ENCODE measurements at regions not wholly inside any gene's neighbourhood (a gene's known extent, or its start where the extent isn't known, plus 50 kb on each side); places are given as distances from the start of the nearest gene placed in this dataset.

DNA sequence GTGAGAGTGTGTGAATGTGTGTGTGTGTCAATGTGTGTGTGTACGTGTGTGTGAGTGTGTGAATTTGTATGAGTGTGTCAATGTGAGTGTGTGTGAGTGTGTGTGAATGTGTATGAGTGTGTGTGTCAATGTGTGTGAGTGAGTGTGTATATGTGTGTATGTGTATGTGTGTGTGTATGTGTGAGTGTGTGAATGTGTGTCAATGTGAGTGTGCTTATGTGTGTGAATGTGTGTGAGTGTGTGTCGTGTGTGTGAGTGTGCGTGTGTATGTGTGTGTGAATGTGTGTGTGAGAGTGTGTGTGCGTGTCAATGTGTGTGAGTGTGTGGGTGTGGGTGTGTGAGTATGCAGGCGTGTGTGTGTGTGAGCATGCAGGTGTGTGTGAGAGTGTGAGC is 93.5 kb upstream of the ALDH1A3 start (continued):
- TF ChIP-seq IRF5 (IDR thresholded peaks at IDR 0.05; ENCODE audit: borderline replicate concordance) (no peak), PAX5 (IDR thresholded peaks at IDR 0.05; ENCODE audit: borderline replicate concordance, low read depth, low read length) (no peak), ZNF274 (IDR thresholded peaks at IDR 0.05; ENCODE audit: insufficient read depth, insufficient read length) (no peak), ETV6 (conservative IDR thresholded peaks at IDR 0.05 in 1 of 2, IDR thresholded peaks at IDR 0.05 in 1 of 2; ENCODE audit: borderline replicate concordance in 1 of 2, low read depth in 1 of 2) (no peak), TCF3 (IDR thresholded peaks at IDR 0.05; ENCODE audit: borderline replicate concordance, insufficient read depth, low read depth, low read length) (0 out of 2 replicates have a peak, but pooled peaks have one; percentile 1), RFX5 (IDR thresholded peaks at IDR 0.05; ENCODE audit: low read depth, low read length) (no peak)

DNA sequence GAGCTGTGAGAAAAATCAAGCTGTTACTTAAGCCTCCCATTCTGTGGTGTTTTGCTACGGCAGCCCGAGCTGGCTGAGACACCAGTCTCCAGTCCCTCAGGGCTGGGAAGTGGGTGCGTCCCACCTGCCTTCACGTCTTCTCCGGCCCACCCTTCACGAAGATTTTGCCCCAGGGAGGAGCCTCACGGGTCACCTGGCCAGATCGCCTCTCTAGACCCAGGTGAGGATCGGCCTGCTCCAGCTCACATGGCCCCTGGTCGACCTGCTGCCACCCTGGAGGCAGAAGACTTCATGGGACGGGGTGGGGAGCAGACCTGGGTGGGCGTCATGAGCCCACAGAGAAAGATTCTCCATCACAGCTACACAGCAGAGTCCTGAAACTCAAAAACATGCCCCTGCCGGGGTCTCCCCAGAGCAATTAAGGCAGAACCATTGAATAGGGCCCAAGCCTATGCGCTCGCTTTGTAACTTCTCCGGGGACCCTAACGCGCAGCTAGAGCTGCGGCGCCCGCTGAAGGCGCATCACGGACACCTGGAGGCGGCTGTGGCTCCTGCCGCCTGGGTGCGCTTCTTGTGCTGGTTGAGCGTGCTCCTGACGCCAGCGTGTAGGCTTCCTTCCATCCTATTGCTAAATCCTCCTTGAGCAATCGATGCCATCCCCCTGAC is 92.6 kb upstream of the ALDH1A3 start:
- no peak overlapping the region for H3K27ac ChIP-seq (ENCODE audit: control insufficient read depth, insufficient read depth)
- FAIRE-seq (no peak), DNase-seq (ENCODE audit: low read depth, low spot score) (no peak), ATAC-seq (no peak)
- ChIA-PET POLR2A (no interaction called here), SMC1A (ENCODE audit: uncharacterized antibody, unreplicated experiment) (no interaction called here), CTCF (no interaction called here), RAD21 (ENCODE audit: unreplicated experiment) (no interaction called here)
- H4K20me1 ChIP-seq (ENCODE audit: control insufficient read depth, insufficient read depth) = no peaks in the 10 kb centered on the region
- peaks cover 3% of the 10 kb centered on the region for H3K4me1 ChIP-seq (ENCODE audit: control insufficient read depth, insufficient read depth, low read length)
- no TSS peak for BruUV-seq (replicated peaks)
- H2AFZ ChIP-seq (ENCODE audit: control insufficient read depth, low read depth, low read length) = no peak overlapping the region
- H3K9ac ChIP-seq (ENCODE audit: control insufficient read depth, insufficient read depth, low read length) = no peak overlapping the region
- TF ChIP-seq POU2F2 (IDR thresholded peaks at IDR 0.05; ENCODE audit: borderline replicate concordance, low read depth, low read length) = no peak
- TF ChIP-seq ZBTB11 (CRISPR knock-in tag; IDR thresholded peaks at IDR 0.05) = no peak
- TF ChIP-seq BMI1 (IDR thresholded peaks at IDR 0.05; ENCODE audit: borderline replicate concordance) = no peak
- H3K36me3 ChIP-seq (ENCODE audit: control insufficient read depth in 2 of 2, insufficient read depth in 2 of 2, low read length in 1 of 2) = no peaks in the 10 kb centered on the region
- no peaks in the 10 kb centered on the region; a peak in 1 of 4 replicates for H3K27me3 ChIP-seq (replicated peaks in 1 of 2; ENCODE audit: control insufficient read depth in 2 of 2, insufficient read depth in 2 of 2, low read length in 1 of 2)
- in situ Hi-C loops (cut with MboI) = no loop called here
- H3K4me2 ChIP-seq (ENCODE audit: control insufficient read depth, insufficient read depth) = no peak overlapping the region
- 54% methylated on average over 28 of the region's 30 CpGs for WGBS (ENCODE audit: insufficient coverage, insufficient replicate concordance, low lambda C conversion rate, missing lambda C conversion rate)
- intact Hi-C loops (cut with micrococcal nuclease; ENCODE audit: unreplicated experiment) = no loop called here
- H3K4me3 ChIP-seq = no peak overlapping the region
- no peaks in the 10 kb centered on the region for H3K79me2 ChIP-seq (ENCODE audit: control insufficient read depth, insufficient read depth, low read length)
- no peaks in the 10 kb centered on the region for H3K9me3 ChIP-seq (replicated peaks; ENCODE audit: control insufficient read depth, insufficient read depth, low read length)

Data from GM12878 (cell line).